ENCODE measurements at regions not wholly inside any gene's neighbourhood (a gene's known extent, or its start where the extent isn't known, plus 50 kb on each side); places are given as distances from the start of the nearest gene placed in this dataset.

- no peak for TF ChIP-seq CTCF (IDR thresholded peaks at IDR 0.05)
- no peak for TF ChIP-seq EP300 (IDR thresholded peaks at IDR 0.05)
Observed at GRCh38 chr2:19614066-19614465, 255.6 kb upstream of the OSR1 start.
